ENCODE measurements at regions not wholly inside any gene's neighbourhood (a gene's known extent, or its start where the extent isn't known, plus 50 kb on each side); places are given as distances from the start of the nearest gene placed in this dataset.
"Not testable (repeated sequence)": the region's sequence is repeated elsewhere in the genome, so short reads cannot be mapped to it uniquely, and the experiment has no call there.

GRCh38 chr14:86915406-86915805 lies 1077.6 kb downstream of the GALC start:
- ATAC-seq (ENCODE audit: insufficient read depth, low FRiP score) (no peak), DNase-seq (peak in 2 of 3 donors; percentile 69 to 72)
- no peak for TF ChIP-seq CTCF (IDR thresholded peaks at IDR 0.05; ENCODE audit: control extremely low read depth, extremely low read depth)
- no peaks in the 10 kb centered on the region for H3K27me3 ChIP-seq (ENCODE audit: control insufficient read depth in 3 of 3, insufficient read depth in 3 of 3, low read length in 2 of 3)
- WGBS, 2 donors, result 51 to 74% methylated on average over 2 of the region's 2 CpGs
- H3K9me3 ChIP-seq (ENCODE audit: control insufficient read depth in 4 of 4, insufficient read depth in 3 of 4, low read length in 3 of 4), result no peaks in the 10 kb centered on the region
- H3K27ac ChIP-seq (ENCODE audit: low read depth in 1 of 2, low read length in 1 of 2), result no peak overlapping the region
- peaks cover 0 to 4% (median 0%) of the 10 kb centered on the region in 5 donors for H3K4me1 ChIP-seq (ENCODE audit: control insufficient read depth in 5 of 5, insufficient read depth in 5 of 5, low read length in 5 of 5)
- H3K36me3 ChIP-seq (ENCODE audit: control insufficient read depth in 4 of 4, insufficient read depth in 4 of 4, low read length in 4 of 4), result no peaks in the 10 kb centered on the region
- H3K9ac ChIP-seq (ENCODE audit: insufficient read depth in 1 of 2, low read length in 2 of 2), result no peak overlapping the region
- no peak overlapping the region for H3K4me3 ChIP-seq

GRCh38 chr14:86912709-86913108 lies 1080.3 kb downstream of the GALC start:
- no peak for TF ChIP-seq CTCF (IDR thresholded peaks at IDR 0.05; ENCODE audit: control extremely low read depth, extremely low read depth)
- Histone ChIP-seq H3K4me3 (no peak overlapping the region), H3K27me3 (ENCODE audit: control insufficient read depth in 3 of 3, insufficient read depth in 3 of 3, low read length in 2 of 3) (no peaks in the 10 kb centered on the region), H3K36me3 (ENCODE audit: control insufficient read depth in 4 of 4, insufficient read depth in 4 of 4, low read length in 4 of 4) (no peaks in the 10 kb centered on the region), H3K4me1 (ENCODE audit: control insufficient read depth in 5 of 5, insufficient read depth in 5 of 5, low read length in 5 of 5) (peaks cover 0 to 4% (median 0%) of the 10 kb centered on the region in 5 donors), H3K9me3 (ENCODE audit: control insufficient read depth in 4 of 4, insufficient read depth in 3 of 4, low read length in 3 of 4) (no peaks in the 10 kb centered on the region), H3K27ac (ENCODE audit: low read depth in 1 of 2, low read length in 1 of 2) (no peak overlapping the region), H3K9ac (ENCODE audit: insufficient read depth in 1 of 2, low read length in 2 of 2) (no peak overlapping the region)
- DNase-seq (no peak), ATAC-seq (ENCODE audit: insufficient read depth, low FRiP score) (no peak)

GRCh38 chr14:86911486-86911885 lies 1081.5 kb downstream of the GALC start:
- no peak for TF ChIP-seq CTCF (IDR thresholded peaks at IDR 0.05; ENCODE audit: control extremely low read depth, extremely low read depth)
- no peak for ATAC-seq (ENCODE audit: insufficient read depth, low FRiP score)

GRCh38 chr14:86905386-86905926 lies 1087.5 kb downstream of the GALC start:
- H3K9ac ChIP-seq (ENCODE audit: insufficient read depth in 1 of 2, low read length in 2 of 2); H3K27ac ChIP-seq (ENCODE audit: low read depth in 1 of 2, low read length in 1 of 2); H3K9me3 ChIP-seq (ENCODE audit: control insufficient read depth in 4 of 4, insufficient read depth in 3 of 4, low read length in 3 of 4); ATAC-seq (ENCODE audit: insufficient read depth, low FRiP score); DNase-seq; H3K4me1 ChIP-seq (ENCODE audit: control insufficient read depth in 5 of 5, insufficient read depth in 5 of 5, low read length in 5 of 5); H3K36me3 ChIP-seq (ENCODE audit: control insufficient read depth in 4 of 4, insufficient read depth in 4 of 4, low read length in 4 of 4); H3K27me3 ChIP-seq (ENCODE audit: control insufficient read depth in 3 of 3, insufficient read depth in 3 of 3, low read length in 2 of 3); H3K4me3 ChIP-seq: not testable (repeated sequence)
- 96 to 99% methylated on average over 48 of the region's 48 CpGs for WGBS, 2 donors

More at GRCh38 chr14:86911486-86911885, 1081.5 kb downstream of the GALC start:
- Histone ChIP-seq H3K4me1 (ENCODE audit: control insufficient read depth in 5 of 5, insufficient read depth in 5 of 5, low read length in 5 of 5) (peaks cover 0 to 4% (median 0%) of the 10 kb centered on the region in 5 donors), H3K9ac (ENCODE audit: insufficient read depth in 1 of 2, low read length in 2 of 2) (no peak overlapping the region), H3K27ac (ENCODE audit: low read depth in 1 of 2, low read length in 1 of 2) (no peak overlapping the region), H3K4me3 (no peak overlapping the region), H3K36me3 (ENCODE audit: control insufficient read depth in 4 of 4, insufficient read depth in 4 of 4, low read length in 4 of 4) (no peaks in the 10 kb centered on the region), H3K9me3 (ENCODE audit: control insufficient read depth in 4 of 4, insufficient read depth in 3 of 4, low read length in 3 of 4) (no peaks in the 10 kb centered on the region), H3K27me3 (ENCODE audit: control insufficient read depth in 3 of 3, insufficient read depth in 3 of 3, low read length in 2 of 3) (no peaks in the 10 kb centered on the region)
- DNase-seq, result no peak
- 76 to 80% methylated on average over 6 of the region's 6 CpGs for WGBS, 2 donors
